ENCODE measurements at regions not wholly inside any gene's neighbourhood (a gene's known extent, or its start where the extent isn't known, plus 50 kb on each side); places are given as distances from the start of the nearest gene placed in this dataset.

DNA sequence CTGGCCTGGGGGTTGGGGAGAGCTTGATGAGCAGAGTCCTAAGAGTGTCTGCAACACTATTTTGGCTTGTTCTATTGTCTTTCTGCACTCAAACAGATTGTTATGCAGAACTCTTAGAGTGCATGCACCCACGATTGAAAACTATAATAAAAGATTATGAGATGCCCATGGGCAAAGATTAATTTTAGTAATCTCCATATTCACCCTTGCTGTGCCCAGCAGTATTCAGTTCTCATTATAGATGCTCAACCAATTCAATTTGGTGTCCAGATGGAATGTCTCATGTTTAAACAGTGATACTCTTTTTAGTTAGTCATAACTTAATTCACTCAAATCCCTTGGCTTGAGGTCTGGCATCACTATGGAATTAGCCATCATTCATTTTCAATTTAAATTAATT lies 952.5 kb downstream of the CDH8 start:
- Histone ChIP-seq H3K36me3 (ENCODE audit: control insufficient read depth, insufficient read depth, low read length) (no peaks in the 10 kb centered on the region), H3K27me3 (ENCODE audit: control insufficient read depth in 2 of 2, insufficient read depth in 2 of 2, low read length in 2 of 2) (no peaks in the 10 kb centered on the region), H3K27ac (ENCODE audit: extremely low read depth, low read depth, low read length) (no peak overlapping the region), H2AFZ (ENCODE audit: low read depth, low read length) (no peak overlapping the region), H4K20me1 (replicated peaks; ENCODE audit: control insufficient read depth, insufficient read depth, low read length) (no peaks in the 10 kb centered on the region), H3K9ac (ENCODE audit: insufficient read depth in 1 of 2, low read depth in 2 of 2, low read length in 2 of 2) (no peak overlapping the region), H3K79me2 (ENCODE audit: control insufficient read depth, insufficient read depth, low read length) (no peaks in the 10 kb centered on the region), H3K4me1 (replicated peaks in 1 of 2; ENCODE audit: control insufficient read depth in 2 of 2, insufficient read depth in 2 of 2, low read length in 2 of 2) (no peaks in the 10 kb centered on the region), H3K4me2 (ENCODE audit: insufficient read depth, low read length) (no peak overlapping the region), H3K9me3 (replicated peaks; ENCODE audit: control insufficient read depth, insufficient read depth, low read depth, low read length) (no peaks in the 10 kb centered on the region), H3K4me3 (no peak overlapping the region), H3K9me1 (ENCODE audit: control insufficient read depth, insufficient read depth, low read length) (no peaks in the 10 kb centered on the region)
- FAIRE-seq (no peak), ATAC-seq (no peak), DNase-seq (ENCODE audit: extremely low read depth in 1 of 4, low spot score in 3 of 4) (no peak)
- BruUV-seq (replicated peaks): no TSS peak
- CTCF ChIA-PET (ENCODE audit: low intra/inter-chr PET ratio): no interaction called here
- WGBS (ENCODE audit: insufficient coverage, low coverage, missing lambda C conversion rate): 0% methylated on average over 1 of the region's 1 CpG
- POLR2A ChIA-PET: no interaction called here
- in situ Hi-C loops (cut with MboI): no loop called here
- intact Hi-C loops (cut with micrococcal nuclease): no loop called here
- no peak for TF ChIP-seq TCF7L2 (IDR thresholded peaks at IDR 0.05; ENCODE audit: low read depth, low read length)
- no peak for TF ChIP-seq SLC30A9 (CRISPR knock-in tag; IDR thresholded peaks at IDR 0.05)
- no peak for TF ChIP-seq TARDBP (IDR thresholded peaks at IDR 0.05)
- TF ChIP-seq, protein P1, sequence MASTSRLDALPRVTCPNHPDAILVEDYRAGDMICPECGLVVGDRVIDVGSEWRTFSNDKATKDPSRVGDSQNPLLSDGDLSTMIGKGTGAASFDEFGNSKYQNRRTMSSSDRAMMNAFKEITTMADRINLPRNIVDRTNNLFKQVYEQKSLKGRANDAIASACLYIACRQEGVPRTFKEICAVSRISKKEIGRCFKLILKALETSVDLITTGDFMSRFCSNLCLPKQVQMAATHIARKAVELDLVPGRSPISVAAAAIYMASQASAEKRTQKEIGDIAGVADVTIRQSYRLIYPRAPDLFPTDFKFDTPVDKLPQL (IDR thresholded peaks at IDR 0.05; ENCODE audit: extremely low read depth, insufficient read length): no peak
- no peak for TF ChIP-seq STAT5B (CRISPR knock-in tag; IDR thresholded peaks at IDR 0.05)
- no peak for TF ChIP-seq MBD2 (IDR thresholded peaks at IDR 0.05; ENCODE audit: borderline replicate concordance, low read depth)
- TF ChIP-seq, protein P2, sequence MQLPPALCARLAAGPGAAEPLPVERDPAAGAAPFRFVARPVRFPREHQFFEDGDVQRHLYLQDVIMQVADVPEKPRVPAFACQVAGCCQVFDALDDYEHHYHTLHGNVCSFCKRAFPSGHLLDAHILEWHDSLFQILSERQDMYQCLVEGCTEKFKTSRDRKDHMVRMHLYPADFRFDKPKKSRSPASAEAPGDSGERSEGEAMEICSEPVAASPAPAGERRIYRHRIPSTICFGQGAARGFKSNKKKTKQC (CRISPR knock-in tag; IDR thresholded peaks at IDR 0.05): no peak
- no peak for TF ChIP-seq RBFOX2 (IDR thresholded peaks at IDR 0.05; ENCODE audit: low read depth, low read length)
- TF ChIP-seq MCM3 (IDR thresholded peaks at IDR 0.05): no peak
- TF ChIP-seq, protein P3, sequence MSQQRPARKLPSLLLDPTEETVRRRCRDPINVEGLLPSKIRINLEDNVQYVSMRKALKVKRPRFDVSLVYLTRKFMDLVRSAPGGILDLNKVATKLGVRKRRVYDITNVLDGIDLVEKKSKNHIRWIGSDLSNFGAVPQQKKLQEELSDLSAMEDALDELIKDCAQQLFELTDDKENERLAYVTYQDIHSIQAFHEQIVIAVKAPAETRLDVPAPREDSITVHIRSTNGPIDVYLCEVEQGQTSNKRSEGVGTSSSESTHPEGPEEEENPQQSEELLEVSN (IDR thresholded peaks at IDR 0.05; ENCODE audit: borderline replicate concordance in 1 of 2, extremely low read depth in 1 of 2, insufficient read depth in 1 of 2, insufficient read length in 1 of 2, low read depth in 1 of 2, low read length in 1 of 2, poor library complexity in 1 of 2, severe bottlenecking in 1 of 2): no peak
- no peak for TF ChIP-seq FOS (IDR thresholded peaks at IDR 0.05; ENCODE audit: extremely low read depth, insufficient read length)
- no peak for TF ChIP-seq CHD1 (IDR thresholded peaks at IDR 0.05; ENCODE audit: low read length)
- TF ChIP-seq ZNF282 (CRISPR knock-in tag; IDR thresholded peaks at IDR 0.05): no peak
- TF ChIP-seq KLF6 (CRISPR knock-in tag; IDR thresholded peaks at IDR 0.05; ENCODE audit: borderline replicate concordance): no peak
- TF ChIP-seq, protein P4, sequence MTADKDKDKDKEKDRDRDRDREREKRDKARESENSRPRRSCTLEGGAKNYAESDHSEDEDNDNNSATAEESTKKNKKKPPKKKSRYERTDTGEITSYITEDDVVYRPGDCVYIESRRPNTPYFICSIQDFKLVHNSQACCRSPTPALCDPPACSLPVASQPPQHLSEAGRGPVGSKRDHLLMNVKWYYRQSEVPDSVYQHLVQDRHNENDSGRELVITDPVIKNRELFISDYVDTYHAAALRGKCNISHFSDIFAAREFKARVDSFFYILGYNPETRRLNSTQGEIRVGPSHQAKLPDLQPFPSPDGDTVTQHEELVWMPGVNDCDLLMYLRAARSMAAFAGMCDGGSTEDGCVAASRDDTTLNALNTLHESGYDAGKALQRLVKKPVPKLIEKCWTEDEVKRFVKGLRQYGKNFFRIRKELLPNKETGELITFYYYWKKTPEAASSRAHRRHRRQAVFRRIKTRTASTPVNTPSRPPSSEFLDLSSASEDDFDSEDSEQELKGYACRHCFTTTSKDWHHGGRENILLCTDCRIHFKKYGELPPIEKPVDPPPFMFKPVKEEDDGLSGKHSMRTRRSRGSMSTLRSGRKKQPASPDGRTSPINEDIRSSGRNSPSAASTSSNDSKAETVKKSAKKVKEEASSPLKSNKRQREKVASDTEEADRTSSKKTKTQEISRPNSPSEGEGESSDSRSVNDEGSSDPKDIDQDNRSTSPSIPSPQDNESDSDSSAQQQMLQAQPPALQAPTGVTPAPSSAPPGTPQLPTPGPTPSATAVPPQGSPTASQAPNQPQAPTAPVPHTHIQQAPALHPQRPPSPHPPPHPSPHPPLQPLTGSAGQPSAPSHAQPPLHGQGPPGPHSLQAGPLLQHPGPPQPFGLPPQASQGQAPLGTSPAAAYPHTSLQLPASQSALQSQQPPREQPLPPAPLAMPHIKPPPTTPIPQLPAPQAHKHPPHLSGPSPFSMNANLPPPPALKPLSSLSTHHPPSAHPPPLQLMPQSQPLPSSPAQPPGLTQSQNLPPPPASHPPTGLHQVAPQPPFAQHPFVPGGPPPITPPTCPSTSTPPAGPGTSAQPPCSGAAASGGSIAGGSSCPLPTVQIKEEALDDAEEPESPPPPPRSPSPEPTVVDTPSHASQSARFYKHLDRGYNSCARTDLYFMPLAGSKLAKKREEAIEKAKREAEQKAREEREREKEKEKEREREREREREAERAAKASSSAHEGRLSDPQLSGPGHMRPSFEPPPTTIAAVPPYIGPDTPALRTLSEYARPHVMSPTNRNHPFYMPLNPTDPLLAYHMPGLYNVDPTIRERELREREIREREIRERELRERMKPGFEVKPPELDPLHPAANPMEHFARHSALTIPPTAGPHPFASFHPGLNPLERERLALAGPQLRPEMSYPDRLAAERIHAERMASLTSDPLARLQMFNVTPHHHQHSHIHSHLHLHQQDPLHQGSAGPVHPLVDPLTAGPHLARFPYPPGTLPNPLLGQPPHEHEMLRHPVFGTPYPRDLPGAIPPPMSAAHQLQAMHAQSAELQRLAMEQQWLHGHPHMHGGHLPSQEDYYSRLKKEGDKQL (CRISPR knock-in tag; IDR thresholded peaks at IDR 0.05; ENCODE audit: borderline replicate concordance): no peak
- TF ChIP-seq FOXJ3 (CRISPR knock-in tag; IDR thresholded peaks at IDR 0.05): no peak
- TF ChIP-seq NFE2L1 (tag; IDR thresholded peaks at IDR 0.05; ENCODE audit: borderline replicate concordance, low read depth): no peak
